GM20000 (cell line): ENCODE measurements at regions not wholly inside any gene's neighbourhood (a gene's known extent, or its start where the extent isn't known, plus 50 kb on each side); places are given as distances from the start of the nearest gene placed in this dataset.

Source experiments
- DNase-seq: peaks from one replicate; pipeline ENCODE4 v3.0.0; 2012; ENCODE audit warnings: low spot score
- CTCF ChIP-seq: IDR thresholded peaks from 2 replicates; pipeline ENCODE4 v1.5.1; 2012; ENCODE audit warnings: mild to moderate bottlenecking, control low read depth; ENCODE audit errors: extremely low read depth, missing control alignments

- no peak for TF ChIP-seq CTCF
- DNase-seq, result no peak
Measured at GRCh38 chr1:62917314-62917713, 133.4 kb downstream of the ATG4C start.

- no peak for DNase-seq
- TF ChIP-seq CTCF, result no peak
Measured at GRCh38 chr1:62917805-62918204, 133.9 kb downstream of the ATG4C start.

- no peak for TF ChIP-seq CTCF
- DNase-seq, result no peak
Measured at GRCh38 chr1:62918700-62919099, 134.8 kb downstream of the ATG4C start.

GRCh38 chr1:62922006-62922405, 138.1 kb downstream of the ATG4C start:
- no peak for DNase-seq
- TF ChIP-seq CTCF, result no peak

GRCh38 chr1:62924983-62925790, 141.3 kb downstream of the ATG4C start:
- no peak for TF ChIP-seq CTCF
- DNase-seq, result no peak

- no peak for DNase-seq
Measured at GRCh38 chr1:62926681-62927252, 142.8 kb downstream of the ATG4C start.

GRCh38 chr1:62928885-62929284, 145.0 kb downstream of the ATG4C start:
- no peak for DNase-seq
- no peak for TF ChIP-seq CTCF

More at GRCh38 chr1:62926681-62927252, 142.8 kb downstream of the ATG4C start:
- TF ChIP-seq CTCF, result no peak
